ENCODE measurements at regions not wholly inside any gene's neighbourhood (a gene's known extent, or its start where the extent isn't known, plus 50 kb on each side); places are given as distances from the start of the nearest gene placed in this dataset.

DNA sequence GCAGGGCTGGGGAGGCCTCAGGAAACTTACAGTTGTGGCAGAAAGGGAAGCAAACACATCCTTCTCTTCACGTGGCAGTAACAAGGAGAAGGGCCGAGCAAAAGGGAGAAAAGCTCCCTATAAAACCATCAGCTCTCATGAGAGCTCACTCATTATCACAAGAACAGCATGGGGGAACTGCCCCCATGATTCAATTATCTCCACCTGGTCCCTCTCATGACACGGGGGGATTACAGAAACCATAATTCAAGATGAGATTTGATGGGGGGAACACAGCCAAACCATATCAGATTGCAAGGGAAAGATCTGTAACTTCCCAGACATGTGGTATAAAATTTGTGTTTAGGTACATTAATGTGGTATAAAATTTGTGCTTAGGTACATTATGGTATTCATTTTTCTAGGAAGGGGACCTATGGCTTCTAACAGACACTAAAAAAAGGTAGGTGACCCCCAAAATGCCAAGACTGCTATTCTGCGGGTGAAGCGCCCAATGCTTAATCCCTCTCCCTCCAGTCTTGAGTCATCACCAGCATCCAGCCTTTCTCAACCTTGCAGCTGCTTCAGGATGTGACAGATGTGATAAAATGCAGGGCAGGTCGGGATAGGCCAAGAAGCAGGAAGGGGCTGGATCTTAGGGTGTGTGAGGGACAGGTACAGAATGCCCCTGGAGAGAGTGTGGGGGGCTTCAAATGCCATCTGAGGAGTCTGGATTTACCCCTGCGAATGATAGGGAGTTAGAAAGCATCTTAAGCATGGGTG lies 57.7 kb upstream of the AMPD3 start:
- Histone ChIP-seq H3K4me2 (ENCODE audit: insufficient read depth in 1 of 2, low read depth in 2 of 2, low read length in 2 of 2) (no peak overlapping the region), H3K9me3 (ENCODE audit: insufficient read depth in 2 of 2, low read depth in 1 of 2, low read length in 1 of 2) (no peaks in the 10 kb centered on the region), H3K23ac (ENCODE audit: insufficient read length) (no peak overlapping the region), H3K9ac (replicated peaks in 1 of 4; ENCODE audit: extremely low read depth in 1 of 4, low read depth in 3 of 4, low read length in 3 of 4) (no peak overlapping the region), H3K4ac (replicated peaks; ENCODE audit: insufficient read length, low read depth, low read length) (no peak overlapping the region), H4K20me1 (replicated peaks in 1 of 2; ENCODE audit: control insufficient read depth in 1 of 2, insufficient read depth in 2 of 2, low read length in 2 of 2) (no peaks in the 10 kb centered on the region), H3K23me2 (ENCODE audit: low read depth, low read length) (no peaks in the 10 kb centered on the region; the same call in 1 of the 2 replicates), H3K14ac (ENCODE audit: insufficient read length) (no peak overlapping the region), H3K36me3 (ENCODE audit: control insufficient read depth in 2 of 4, insufficient read depth in 4 of 4, low read length in 3 of 4) (no peaks in the 10 kb centered on the region), H3K27ac (ENCODE audit: low read depth, low read length) (no peak overlapping the region), H4K8ac (ENCODE audit: extremely low read depth, insufficient read depth, low read length) (no peak overlapping the region), H3K4me1 (replicated peaks in 1 of 4; ENCODE audit: control insufficient read depth in 3 of 4, insufficient read depth in 4 of 4, low read length in 3 of 4) (0 out of 7 replicates have a peak, but pooled peaks cover 0 to 2% (median 0%) of the 10 kb centered on the region in 4 experiments), H2BK5ac (ENCODE audit: low read depth, low read length) (no peak overlapping the region), H4K5ac (ENCODE audit: insufficient read length, low read depth, low read length) (no peak overlapping the region), H3K27me3 (replicated peaks in 1 of 4; ENCODE audit: control insufficient read depth in 3 of 4, extremely low read depth in 1 of 4, insufficient read depth in 3 of 4, low read length in 3 of 4) (no peaks in the 10 kb centered on the region; a peak in 1 of 7 replicates), H3K79me1 (ENCODE audit: low read depth, low read length) (no peaks in the 10 kb centered on the region), H3K4me3 (ENCODE audit: extremely low read depth in 1 of 4, insufficient read depth in 2 of 4, low read depth in 3 of 4, low read length in 4 of 4) (no peak overlapping the region), H2BK20ac (ENCODE audit: low read length) (no peak overlapping the region), H3K79me2 (ENCODE audit: control insufficient read depth in 1 of 2, insufficient read depth in 2 of 2, low read length in 2 of 2) (no peaks in the 10 kb centered on the region), H2BK120ac (replicated peaks; ENCODE audit: low read depth, low read length) (no peak overlapping the region), H3K18ac (ENCODE audit: extremely low read depth, low read length) (no peak overlapping the region), H2AFZ (ENCODE audit: low read length) (no peak overlapping the region), H2BK12ac (ENCODE audit: low read depth, low read length) (no peak overlapping the region), H3K56ac (replicated peaks; ENCODE audit: insufficient read length, low read depth, low read length) (no peak overlapping the region), H2BK15ac (ENCODE audit: low read length) (no peak overlapping the region), H4K91ac (replicated peaks; ENCODE audit: insufficient read length, low read length) (no peak overlapping the region), H2AK5ac (ENCODE audit: low read depth, low read length) (no peak overlapping the region)
- POLR2A ChIA-PET (ENCODE audit: partially characterized antibody): interaction anchor here (1.1 kb wide), 1 partner anchor 9 kb away, joined by 4 read pairs; no protein-coding TSS in a partner anchor
- 90% methylated on average over 7 of the region's 7 CpGs; no CpG with 5 or more reads in 1 of the 2 experiments for WGBS, 2 experiments (ENCODE audit: extremely low coverage in 1 of 2, insufficient coverage in 1 of 2, insufficient read length in 1 of 2, insufficient replicate concordance in 2 of 2, low coverage in 1 of 2, low lambda C conversion rate in 2 of 2, missing lambda C conversion rate in 1 of 2)
- FAIRE-seq (no peak), DNase-seq (ENCODE audit: low read depth in 1 of 2, low spot score in 2 of 2) (peak in 1 of 2 experiments; percentile 33)
- CTCF ChIA-PET (ENCODE audit: partially characterized antibody): interaction anchor here (1.0 to 2.6 kb wide), 6 partner anchors 9 to 335 kb away, joined by 3 to 16 read pairs (median 4); no protein-coding TSS in a partner anchor
- TF ChIP-seq, protein P1, sequence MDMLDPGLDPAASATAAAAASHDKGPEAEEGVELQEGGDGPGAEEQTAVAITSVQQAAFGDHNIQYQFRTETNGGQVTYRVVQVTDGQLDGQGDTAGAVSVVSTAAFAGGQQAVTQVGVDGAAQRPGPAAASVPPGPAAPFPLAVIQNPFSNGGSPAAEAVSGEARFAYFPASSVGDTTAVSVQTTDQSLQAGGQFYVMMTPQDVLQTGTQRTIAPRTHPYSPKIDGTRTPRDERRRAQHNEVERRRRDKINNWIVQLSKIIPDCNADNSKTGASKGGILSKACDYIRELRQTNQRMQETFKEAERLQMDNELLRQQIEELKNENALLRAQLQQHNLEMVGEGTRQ (IDR thresholded peaks at IDR 0.05; ENCODE audit: low read length): no peak
- TF ChIP-seq SAP30 (IDR thresholded peaks at IDR 0.05; ENCODE audit: insufficient read depth, insufficient replicate concordance, low read length) (no peak), POLR2AphosphoS5 (IDR thresholded peaks at IDR 0.05; ENCODE audit: low read depth, low read length) (no peak), SP4 (IDR thresholded peaks at IDR 0.05; ENCODE audit: low read length) (no peak), YY1 (IDR thresholded peaks at IDR 0.05; ENCODE audit: low read depth, low read length) (no peak), CBX5 (IDR thresholded peaks at IDR 0.05; ENCODE audit: low read depth, low read length) (no peak), BCL11A (IDR thresholded peaks at IDR 0.05; ENCODE audit: low read depth in 2 of 2, low read length in 2 of 2) (no peak), BACH1 (IDR thresholded peaks at IDR 0.05; ENCODE audit: low read length) (no peak), RBBP5 (IDR thresholded peaks at IDR 0.05; ENCODE audit: borderline replicate concordance, low read depth, low read length) (no peak), HDAC2 (IDR thresholded peaks at IDR 0.05; ENCODE audit: borderline replicate concordance in 1 of 2, low read depth in 2 of 2, low read length in 2 of 2) (no peak), CREB1 (IDR thresholded peaks at IDR 0.05) (no peak), PHF8 (conservative IDR thresholded peaks at IDR 0.05; ENCODE audit: low read depth, low read length) (no peak)
